ENCODE measurements at regions not wholly inside any gene's neighbourhood (a gene's known extent, or its start where the extent isn't known, plus 50 kb on each side); places are given as distances from the start of the nearest gene placed in this dataset.

- in situ Hi-C loops (cut with HindIII; ENCODE audit: extremely low pct_ligation_motif_present, low pct_unique_long_range_greater_than_20kb): no loop called here
Measured at GRCh38 chr4:45292844-45293243, 566.5 kb upstream of the GNPDA2 start.

GRCh38 chr4:45284400-45285085 is 558.2 kb upstream of the GNPDA2 start:
- Histone ChIP-seq H3K4me3 (replicated peaks in 1 of 3; ENCODE audit: insufficient read depth in 1 of 3, low read depth in 2 of 3, low read length in 3 of 3) (no peak overlapping the region), H3K9me3 (ENCODE audit: low read length) (peaks cover 20% of the 10 kb centered on the region), H3K79me2 (ENCODE audit: insufficient read depth, low read length) (no peaks in the 10 kb centered on the region), H3K4me2 (ENCODE audit: low read depth, low read length) (no peak overlapping the region), H3K9ac (ENCODE audit: insufficient read depth, low read depth, low read length) (no peak overlapping the region), H3K27me3 (ENCODE audit: control insufficient read depth in 1 of 2, insufficient read depth in 2 of 2, low read length in 2 of 2) (no peaks in the 10 kb centered on the region), H3K27ac (ENCODE audit: extremely low read length, insufficient read depth, low read length) (no peak overlapping the region), H2AFZ (ENCODE audit: low read length) (no peak overlapping the region), H3K4me1 (ENCODE audit: insufficient read depth, low read length) (no peaks in the 10 kb centered on the region), H4K20me1 (ENCODE audit: insufficient read depth, low read length) (no peaks in the 10 kb centered on the region), H3K36me3 (replicated peaks in 1 of 2; ENCODE audit: control insufficient read depth in 1 of 2, insufficient read depth in 2 of 2, low read length in 2 of 2) (no peaks in the 10 kb centered on the region)
- in situ Hi-C loops (cut with HindIII; ENCODE audit: extremely low pct_ligation_motif_present, low pct_unique_long_range_greater_than_20kb): no loop called here
- CTCF ChIA-PET (ENCODE audit: low intra/inter-chr PET ratio, low total read pairs): no interaction called here
- no peak for DNase-seq (ENCODE audit: low spot score)
- no TSS peak for BruUV-seq (replicated peaks)
- TF ChIP-seq WIZ (CRISPR knock-in tag; IDR thresholded peaks at IDR 0.05) (no peak), FOXO1 (CRISPR knock-in tag; IDR thresholded peaks at IDR 0.05) (no peak), MED8 (CRISPR knock-in tag; IDR thresholded peaks at IDR 0.05; ENCODE audit: insufficient replicate concordance) (no peak), MYNN (CRISPR knock-in tag; IDR thresholded peaks at IDR 0.05; ENCODE audit: low read depth) (no peak), ZNF616 (CRISPR knock-in tag; IDR thresholded peaks at IDR 0.05; ENCODE audit: low read depth) (no peak), MYPOP (CRISPR knock-in tag; IDR thresholded peaks at IDR 0.05) (no peak), CHCHD3 (CRISPR knock-in tag; IDR thresholded peaks at IDR 0.05) (no peak), JARID2 (CRISPR knock-in tag; IDR thresholded peaks at IDR 0.05; ENCODE audit: insufficient replicate concordance) (no peak), ZNF274 (CRISPR knock-in tag; IDR thresholded peaks at IDR 0.05) (no peak)
- intact Hi-C loops (cut with micrococcal nuclease; ENCODE audit: unreplicated experiment): no loop called here
- POLR2A ChIA-PET: no interaction called here
- WGBS (ENCODE audit: low lambda C conversion rate): 4% methylated on average over 4 of the region's 14 CpGs
- no peak for FAIRE-seq
- no peak for ATAC-seq

More at GRCh38 chr4:45292844-45293243, 566.5 kb upstream of the GNPDA2 start:
- H3K4me2 ChIP-seq (ENCODE audit: low read depth, low read length): no peak overlapping the region
- DNase-seq (ENCODE audit: low spot score): no peak
- H3K9me3 ChIP-seq (ENCODE audit: low read length): peaks cover 46% of the 10 kb centered on the region
- H2AFZ ChIP-seq (ENCODE audit: low read length): no peak overlapping the region
- no peak overlapping the region for H3K9ac ChIP-seq (ENCODE audit: insufficient read depth, low read depth, low read length)
- no peaks in the 10 kb centered on the region for H3K4me1 ChIP-seq (ENCODE audit: insufficient read depth, low read length)
- FAIRE-seq: no peak
- no TSS peak for BruUV-seq (replicated peaks)
- TF ChIP-seq DNMT1 (CRISPR knock-in tag; IDR thresholded peaks at IDR 0.05): no peak
- TF ChIP-seq MTA3 (CRISPR knock-in tag; IDR thresholded peaks at IDR 0.05): no peak
- H3K27me3 ChIP-seq (ENCODE audit: control insufficient read depth in 1 of 2, insufficient read depth in 2 of 2, low read length in 2 of 2): no peaks in the 10 kb centered on the region; a peak in 1 of 5 replicates
- ChIA-PET CTCF (ENCODE audit: low intra/inter-chr PET ratio, low total read pairs) (no interaction called here), POLR2A (no interaction called here)
- no peak overlapping the region for H3K4me3 ChIP-seq (replicated peaks in 1 of 3; ENCODE audit: insufficient read depth in 1 of 3, low read depth in 2 of 3, low read length in 3 of 3)
- intact Hi-C loops (cut with micrococcal nuclease; ENCODE audit: unreplicated experiment): no loop called here
- WGBS (ENCODE audit: low lambda C conversion rate): 31% methylated on average over 2 of the region's 4 CpGs
- no peaks in the 10 kb centered on the region for H4K20me1 ChIP-seq (ENCODE audit: insufficient read depth, low read length)
- H3K27ac ChIP-seq (ENCODE audit: extremely low read length, insufficient read depth, low read length): no peak overlapping the region
- no peaks in the 10 kb centered on the region for H3K36me3 ChIP-seq (replicated peaks in 1 of 2; ENCODE audit: control insufficient read depth in 1 of 2, insufficient read depth in 2 of 2, low read length in 2 of 2)
- ATAC-seq: no peak
- no peaks in the 10 kb centered on the region for H3K79me2 ChIP-seq (ENCODE audit: insufficient read depth, low read length)

Data from HepG2 (cell line).